Esophagus squamous epithelium (tissue), 5 donors: ENCODE measurements at regions not wholly inside any gene's neighbourhood (a gene's known extent, or its start where the extent isn't known, plus 50 kb on each side); places are given as distances from the start of the nearest gene placed in this dataset.

Experiments
- DNase-seq: peaks from one replicate; lab custom pipeline; 2025; lab: John Stamatoyannopoulos, UW
- H3K27ac ChIP-seq, 4 donors: fragments of 200-600 bp; sonication (generic); one replicate each; pipeline ENCODE4 v1.5.1; 2016 to 2019; ENCODE audit warnings: mild to moderate bottlenecking in 1 of 4
- H3K27me3 ChIP-seq, 4 donors: fragments of 200-600 bp; sonication (generic); 1 replicate in 3 of 4; 2 replicates in 1 of 4; pipeline versions ENCODE4 v1.5.1 to v1.6.0; 2017 to 2021; ENCODE audit warnings: antibody characterized with exemption in 1 of 4
- H3K36me3 ChIP-seq, 3 donors: fragments of 200-600 bp; sonication (generic); one replicate each; pipeline ENCODE4 v1.5.1; 2016 to 2019
- H3K4me1 ChIP-seq, 3 donors: fragments of 200-600 bp; sonication (generic); one replicate each; pipeline ENCODE4 v1.5.1; 2017 to 2019
- H3K4me3 ChIP-seq, 4 donors: fragments of 200-600 bp; sonication (generic); 1 replicate in 3 of 4; 2 replicates in 1 of 4; pipeline ENCODE4 v1.5.1; 2016 to 2019; ENCODE audit warnings: mild to moderate bottlenecking in 2 of 4, moderate library complexity in 1 of 4
- H3K9me3 ChIP-seq, 3 donors: fragments of 200-600 bp; sonication (generic); one replicate each; pipeline ENCODE4 v1.5.1; 2016 to 2019
- POLR2A ChIP-seq, 4 donors: fragments of 450-650 bp; IDR thresholded peaks; one replicate each; pipeline ENCODE4 v1.6.1; 2017; ENCODE audit warnings: antibody characterized with exemption in 4 of 4, mild to moderate bottlenecking in 4 of 4, moderate library complexity in 3 of 4
- WGBS, 2 donors: methylation state at CpG; one replicate each; pipeline ENCODE4 v1.1.5; 2018; 5-methylcytosine and 5-hydroxymethylcytosine counted together
- intact Hi-C: fragments of 100-400 bp; cut with DNase I; formaldehyde crosslinking; loops from one replicate; pipeline ENCODE4 v1.15.0; 2022
- TF ChIP-seq, protein P1 (sequence below), 6 experiments: fragments of 450-650 bp in 4 of 6; fragments of 200-600 bp in 2 of 6; sonication (generic) in 2 of 6; IDR thresholded peaks; one replicate each; pipeline ENCODE4 v1.5.1; 2016 to 2019; ENCODE audit warnings: antibody characterized with exemption in 6 of 6, mild to moderate bottlenecking in 4 of 6, moderate library complexity in 4 of 6
- donor health status: DM: yes; HTN: yes; CAD: no.

DNA sequence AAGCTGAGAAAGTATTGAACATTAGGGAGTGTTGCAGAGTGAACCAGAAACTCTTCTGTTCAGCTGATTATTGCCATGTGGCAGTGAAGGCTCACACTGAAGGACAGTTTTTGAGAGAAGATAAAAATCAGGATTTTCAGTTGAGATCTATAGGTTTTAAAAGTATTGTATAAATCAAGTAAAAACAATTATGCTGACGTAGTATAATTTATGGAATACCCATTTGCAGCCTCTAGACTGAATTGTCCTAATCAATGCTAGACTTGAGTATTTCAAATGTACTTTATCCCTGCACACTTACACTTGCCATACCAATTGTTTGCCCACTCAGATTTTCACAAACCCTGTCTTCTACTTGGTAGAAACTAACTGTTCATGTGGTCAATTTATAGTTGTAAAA lies 245.8 kb downstream of the FRK start:
- WGBS, 2 donors, result 71 to 90% methylated on average over 1 of the region's 1 CpG
- H3K27me3 ChIP-seq, result no peaks in the 10 kb centered on the region
- no peaks in the 10 kb centered on the region for H3K9me3 ChIP-seq
- H3K27ac ChIP-seq, result no peak overlapping the region
- intact Hi-C loops, result no loop called here
- no peaks in the 10 kb centered on the region for H3K4me1 ChIP-seq
- TF ChIP-seq, protein P1, sequence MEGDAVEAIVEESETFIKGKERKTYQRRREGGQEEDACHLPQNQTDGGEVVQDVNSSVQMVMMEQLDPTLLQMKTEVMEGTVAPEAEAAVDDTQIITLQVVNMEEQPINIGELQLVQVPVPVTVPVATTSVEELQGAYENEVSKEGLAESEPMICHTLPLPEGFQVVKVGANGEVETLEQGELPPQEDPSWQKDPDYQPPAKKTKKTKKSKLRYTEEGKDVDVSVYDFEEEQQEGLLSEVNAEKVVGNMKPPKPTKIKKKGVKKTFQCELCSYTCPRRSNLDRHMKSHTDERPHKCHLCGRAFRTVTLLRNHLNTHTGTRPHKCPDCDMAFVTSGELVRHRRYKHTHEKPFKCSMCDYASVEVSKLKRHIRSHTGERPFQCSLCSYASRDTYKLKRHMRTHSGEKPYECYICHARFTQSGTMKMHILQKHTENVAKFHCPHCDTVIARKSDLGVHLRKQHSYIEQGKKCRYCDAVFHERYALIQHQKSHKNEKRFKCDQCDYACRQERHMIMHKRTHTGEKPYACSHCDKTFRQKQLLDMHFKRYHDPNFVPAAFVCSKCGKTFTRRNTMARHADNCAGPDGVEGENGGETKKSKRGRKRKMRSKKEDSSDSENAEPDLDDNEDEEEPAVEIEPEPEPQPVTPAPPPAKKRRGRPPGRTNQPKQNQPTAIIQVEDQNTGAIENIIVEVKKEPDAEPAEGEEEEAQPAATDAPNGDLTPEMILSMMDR (IDR thresholded peaks at IDR 0.05), result no peak
- TF ChIP-seq POLR2A (IDR thresholded peaks at IDR 0.05), result no peak
- no peak for DNase-seq
- no peak overlapping the region for H3K4me3 ChIP-seq
- no peaks in the 10 kb centered on the region for H3K36me3 ChIP-seq

DNA sequence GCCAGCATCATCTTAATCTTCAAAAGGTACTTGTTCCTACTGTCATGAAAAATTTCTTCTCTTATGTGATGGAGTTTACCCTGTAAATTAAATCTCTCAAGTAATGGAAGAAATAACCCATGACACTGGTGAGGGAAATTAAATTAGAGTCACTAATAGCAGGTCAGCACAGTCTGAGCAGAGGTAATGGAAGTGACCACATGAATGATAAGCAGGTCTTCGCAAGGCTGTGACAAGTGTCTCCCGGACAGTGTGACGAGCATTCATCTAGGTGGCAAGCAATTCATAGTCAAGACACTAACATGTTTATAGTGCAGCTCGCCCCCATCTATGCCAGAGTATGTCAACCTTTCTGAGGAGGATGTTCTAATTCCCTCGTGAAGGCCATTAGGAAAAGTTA lies 249.2 kb downstream of the FRK start:
- 65 to 71% methylated on average over 5 of the region's 5 CpGs for WGBS, 2 donors
- no peaks in the 10 kb centered on the region for H3K4me1 ChIP-seq
- intact Hi-C loops, result no loop called here
- H3K4me3 ChIP-seq, result no peak overlapping the region
- H3K27me3 ChIP-seq, result no peaks in the 10 kb centered on the region
- H3K9me3 ChIP-seq, result no peaks in the 10 kb centered on the region
- TF ChIP-seq, protein P1 (IDR thresholded peaks at IDR 0.05), result no peak
- no peak for TF ChIP-seq POLR2A (IDR thresholded peaks at IDR 0.05)
- H3K27ac ChIP-seq, result no peak overlapping the region
- no peaks in the 10 kb centered on the region for H3K36me3 ChIP-seq
- DNase-seq, result no peak

DNA sequence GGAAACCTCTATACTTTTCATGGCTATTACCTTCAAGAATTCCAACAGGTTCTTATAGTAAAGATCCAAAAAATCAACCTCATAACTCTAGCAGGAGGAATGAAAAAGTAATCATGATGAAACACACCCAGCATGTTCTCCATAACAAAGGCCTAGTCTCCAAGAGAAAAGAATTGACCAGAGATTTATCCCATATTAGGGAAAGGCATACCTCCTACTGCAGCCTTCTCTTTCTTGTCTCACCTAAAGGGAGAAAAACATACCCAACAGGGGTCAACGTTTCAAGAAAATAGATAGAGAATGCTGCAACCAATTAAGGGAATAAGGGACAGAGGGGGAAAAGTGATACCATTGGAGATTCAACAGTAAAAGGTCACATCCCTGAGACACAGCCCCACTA lies 262.5 kb downstream of the FRK start:
- WGBS, 2 donors, result 29 to 58% methylated on average over 1 of the region's 1 CpG
- DNase-seq, result no peak
- no peaks in the 10 kb centered on the region for H3K36me3 ChIP-seq
- TF ChIP-seq POLR2A (IDR thresholded peaks at IDR 0.05), result no peak
- TF ChIP-seq, protein P1 (IDR thresholded peaks at IDR 0.05), result no peak
- no peak overlapping the region for H3K27ac ChIP-seq
- H3K4me3 ChIP-seq, result no peak overlapping the region
- H3K4me1 ChIP-seq, result no peaks in the 10 kb centered on the region
- intact Hi-C loops, result no loop called here
- H3K9me3 ChIP-seq, result no peaks in the 10 kb centered on the region
- H3K27me3 ChIP-seq, result no peaks in the 10 kb centered on the region

GRCh38 chr6:115796829-115797228 lies 263.9 kb downstream of the FRK start:
- no peak for DNase-seq
- intact Hi-C loops, result no loop called here
- TF ChIP-seq, protein P1 (IDR thresholded peaks at IDR 0.05), result no peak
- no peak for TF ChIP-seq POLR2A (IDR thresholded peaks at IDR 0.05)
- Histone ChIP-seq H3K36me3 (no peaks in the 10 kb centered on the region), H3K4me1 (no peaks in the 10 kb centered on the region), H3K4me3 (no peak overlapping the region), H3K27ac (no peak overlapping the region), H3K27me3 (no peaks in the 10 kb centered on the region), H3K9me3 (no peaks in the 10 kb centered on the region)
- 67 to 83% methylated on average over 1 of the region's 1 CpG for WGBS, 2 donors

GRCh38 chr6:115796061-115796460 lies 264.6 kb downstream of the FRK start:
- DNase-seq, result no peak
- H3K36me3 ChIP-seq, result no peaks in the 10 kb centered on the region
- H3K4me3 ChIP-seq, result no peak overlapping the region
- H3K27me3 ChIP-seq, result no peaks in the 10 kb centered on the region
- H3K4me1 ChIP-seq, result no peaks in the 10 kb centered on the region
- H3K27ac ChIP-seq, result no peak overlapping the region
- intact Hi-C loops, result no loop called here
- TF ChIP-seq, protein P1 (IDR thresholded peaks at IDR 0.05), result no peak
- TF ChIP-seq POLR2A (IDR thresholded peaks at IDR 0.05), result no peak
- WGBS, 2 donors, result 55 to 56% methylated on average over 2 of the region's 2 CpGs
- H3K9me3 ChIP-seq, result no peaks in the 10 kb centered on the region
